ENCODE measurements at regions not wholly inside any gene's neighbourhood (a gene's known extent, or its start where the extent isn't known, plus 50 kb on each side); places are given as distances from the start of the nearest gene placed in this dataset.

DNA sequence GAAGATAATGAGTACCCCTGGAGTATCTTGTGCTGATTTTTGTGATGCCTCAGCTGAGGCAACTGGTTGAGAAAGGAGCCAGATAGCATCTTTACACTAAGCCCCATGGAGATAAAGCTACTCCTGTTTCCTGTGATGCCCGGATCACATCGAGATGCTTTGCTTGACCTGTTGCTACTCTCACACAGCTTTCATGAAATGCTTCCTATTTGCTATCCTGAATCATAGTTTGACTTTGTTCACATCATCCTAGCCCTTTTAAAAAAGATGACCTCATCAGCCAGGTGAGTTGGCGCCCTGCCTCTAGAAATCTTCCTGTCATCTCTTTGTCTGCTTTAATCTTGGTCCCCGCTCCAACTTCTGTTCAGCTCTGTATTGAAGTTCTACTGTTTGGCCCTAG lies 409.6 kb upstream of the TBL1XR1 start:
- DNase-seq (ENCODE audit: low read depth) = no peak
- no peak overlapping the region for H3K4me3 ChIP-seq (replicated peaks; ENCODE audit: low read depth, low read length)
- TF ChIP-seq, protein P1, sequence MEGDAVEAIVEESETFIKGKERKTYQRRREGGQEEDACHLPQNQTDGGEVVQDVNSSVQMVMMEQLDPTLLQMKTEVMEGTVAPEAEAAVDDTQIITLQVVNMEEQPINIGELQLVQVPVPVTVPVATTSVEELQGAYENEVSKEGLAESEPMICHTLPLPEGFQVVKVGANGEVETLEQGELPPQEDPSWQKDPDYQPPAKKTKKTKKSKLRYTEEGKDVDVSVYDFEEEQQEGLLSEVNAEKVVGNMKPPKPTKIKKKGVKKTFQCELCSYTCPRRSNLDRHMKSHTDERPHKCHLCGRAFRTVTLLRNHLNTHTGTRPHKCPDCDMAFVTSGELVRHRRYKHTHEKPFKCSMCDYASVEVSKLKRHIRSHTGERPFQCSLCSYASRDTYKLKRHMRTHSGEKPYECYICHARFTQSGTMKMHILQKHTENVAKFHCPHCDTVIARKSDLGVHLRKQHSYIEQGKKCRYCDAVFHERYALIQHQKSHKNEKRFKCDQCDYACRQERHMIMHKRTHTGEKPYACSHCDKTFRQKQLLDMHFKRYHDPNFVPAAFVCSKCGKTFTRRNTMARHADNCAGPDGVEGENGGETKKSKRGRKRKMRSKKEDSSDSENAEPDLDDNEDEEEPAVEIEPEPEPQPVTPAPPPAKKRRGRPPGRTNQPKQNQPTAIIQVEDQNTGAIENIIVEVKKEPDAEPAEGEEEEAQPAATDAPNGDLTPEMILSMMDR (IDR thresholded peaks at IDR 0.05; ENCODE audit: low read length, missing control alignments) = no peak

DNA sequence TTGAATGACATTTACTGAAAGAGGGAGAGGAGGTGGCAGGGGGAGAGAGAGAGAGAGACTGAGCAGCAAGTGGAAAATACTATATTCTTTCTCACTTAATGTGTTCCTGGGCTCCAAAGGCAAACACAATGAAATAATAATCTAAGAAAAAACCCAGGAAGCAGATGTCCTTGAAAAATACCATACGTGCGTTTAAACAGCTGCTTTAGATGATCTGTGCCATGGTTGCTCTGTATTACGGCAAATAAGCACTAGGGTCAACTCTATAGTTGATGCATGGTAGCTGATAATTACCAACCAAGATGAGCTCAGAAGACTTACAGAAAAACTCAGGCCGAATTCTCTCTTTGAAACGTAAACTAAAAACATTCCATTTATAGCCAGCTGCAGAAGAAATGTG lies 410.3 kb upstream of the TBL1XR1 start:
- H3K4me3 ChIP-seq (replicated peaks; ENCODE audit: low read depth, low read length) = no peak overlapping the region
- TF ChIP-seq, protein P1 (IDR thresholded peaks at IDR 0.05; ENCODE audit: low read length, missing control alignments) = no peak
- DNase-seq (ENCODE audit: low read depth) = no peak

DNA sequence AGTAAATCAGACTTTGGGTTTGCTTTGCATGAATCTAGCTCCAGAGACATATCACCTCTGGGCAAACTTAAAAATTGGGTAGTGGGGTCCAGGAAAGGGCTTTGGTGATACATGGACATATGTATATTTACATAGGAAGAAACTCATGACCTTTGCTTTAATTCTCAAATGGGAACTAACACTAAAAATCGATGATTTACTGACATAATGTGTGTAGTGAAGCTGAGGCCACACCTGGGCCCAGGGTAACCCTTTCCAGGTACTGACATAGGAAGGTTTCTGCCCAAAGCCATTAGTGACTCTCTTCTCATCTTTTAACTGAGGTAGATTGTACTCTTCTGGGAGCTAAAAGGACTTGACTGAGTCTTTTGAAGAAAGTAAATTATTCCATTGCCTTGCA lies 411.2 kb upstream of the TBL1XR1 start:
- DNase-seq (ENCODE audit: low read depth) = no peak
- TF ChIP-seq, protein P1 (IDR thresholded peaks at IDR 0.05; ENCODE audit: low read length, missing control alignments) = no peak
- no peak overlapping the region for H3K4me3 ChIP-seq (replicated peaks; ENCODE audit: low read depth, low read length)

DNA sequence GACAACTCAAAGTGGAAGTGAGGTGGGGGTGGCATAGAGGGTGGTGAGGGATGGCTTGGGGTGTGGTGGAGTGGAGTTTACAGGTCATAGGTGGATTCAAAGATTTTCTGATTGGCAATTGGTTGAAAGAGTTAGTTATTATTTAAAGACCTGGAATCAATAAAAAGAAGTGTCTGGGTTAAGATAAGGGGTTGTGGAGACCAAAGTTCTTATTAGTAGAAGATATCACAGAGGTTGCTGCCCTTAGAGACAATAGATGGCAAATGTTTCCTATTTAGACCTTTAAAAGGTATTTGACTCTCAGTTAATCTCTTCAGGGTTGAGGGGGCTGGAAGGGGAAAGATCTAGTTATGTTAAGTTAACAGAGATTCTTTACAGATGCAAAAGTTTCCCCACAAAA lies 412.3 kb upstream of the TBL1XR1 start:
- TF ChIP-seq, protein P1 (IDR thresholded peaks at IDR 0.05; ENCODE audit: low read length, missing control alignments) = no peak
- H3K4me3 ChIP-seq (replicated peaks; ENCODE audit: low read depth, low read length) = no peak overlapping the region
- DNase-seq (ENCODE audit: low read depth) = no peak

DNA sequence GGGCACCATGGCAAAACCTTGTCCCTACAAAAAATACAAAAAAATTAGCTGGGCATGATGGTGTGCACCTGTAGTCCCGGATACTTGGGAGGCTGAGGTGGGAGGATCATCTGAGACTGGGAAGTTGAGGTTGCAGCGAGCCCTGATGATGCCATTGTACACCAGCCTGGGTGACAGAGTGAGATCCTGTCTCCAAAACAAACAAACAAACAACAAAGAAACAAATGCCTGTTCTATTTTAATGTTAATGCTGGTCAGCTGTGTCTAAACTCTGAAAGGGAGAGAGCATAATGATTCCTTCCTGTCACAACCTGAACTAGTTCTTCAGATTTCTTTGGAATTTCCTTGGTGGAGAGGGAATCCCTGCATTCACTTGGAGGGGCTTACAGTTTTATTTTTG lies 413.0 kb upstream of the TBL1XR1 start:
- DNase-seq (ENCODE audit: low read depth) = no peak
- TF ChIP-seq, protein P1 (IDR thresholded peaks at IDR 0.05; ENCODE audit: low read length, missing control alignments) = no peak
- H3K4me3 ChIP-seq (replicated peaks; ENCODE audit: low read depth, low read length) = no peak overlapping the region

DNA sequence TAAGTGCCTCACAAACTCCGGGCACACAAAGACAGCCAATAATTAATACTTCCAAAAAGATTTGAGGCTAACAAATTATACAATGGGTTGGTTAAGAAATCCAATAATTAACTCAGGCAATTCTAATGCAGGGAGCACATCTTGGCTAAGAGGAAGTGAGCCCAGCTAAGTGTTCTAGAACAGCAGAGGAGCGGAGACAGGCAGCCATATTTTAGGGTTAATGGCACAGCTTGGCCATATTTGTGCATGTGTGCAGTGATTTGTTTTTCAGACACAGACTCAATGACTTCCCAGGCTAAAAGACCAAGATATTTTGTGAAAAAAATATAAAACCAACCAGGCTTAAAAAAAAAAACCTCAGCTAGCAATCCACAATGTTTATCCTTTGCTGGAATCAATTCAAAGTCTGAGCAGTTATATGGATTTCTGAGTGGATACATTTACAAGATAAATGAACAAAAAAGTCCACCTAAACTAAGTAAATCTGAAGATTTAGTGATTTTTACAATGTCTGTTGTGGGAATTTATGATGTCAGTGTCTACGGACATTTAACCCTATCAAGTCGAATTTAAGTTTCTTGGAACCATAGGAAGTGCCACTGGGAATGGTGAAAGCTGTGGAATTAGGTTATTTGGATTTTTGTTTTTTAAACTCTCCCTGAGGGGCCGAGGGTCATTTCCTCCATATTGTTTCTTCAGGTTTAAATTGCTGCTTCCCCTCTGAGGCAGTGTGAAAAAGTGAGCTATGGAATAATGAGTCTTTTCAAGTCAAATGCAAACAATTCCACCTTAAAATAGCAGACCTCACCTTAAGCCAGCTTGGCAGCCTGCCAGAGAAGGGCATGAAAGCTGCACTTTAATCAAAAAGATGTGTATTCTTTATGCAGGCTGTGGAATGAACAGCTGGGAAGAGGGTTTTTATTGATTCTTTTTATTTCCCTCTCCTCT lies 413.7 kb upstream of the TBL1XR1 start:
- no peak for DNase-seq (ENCODE audit: low read depth)
- no peak overlapping the region for H3K4me3 ChIP-seq (replicated peaks; ENCODE audit: low read depth, low read length)
- TF ChIP-seq, protein P1 (IDR thresholded peaks at IDR 0.05; ENCODE audit: low read length, missing control alignments) = no peak

All from fibroblast of pulmonary artery (primary cell).